G401 (cell line): ENCODE measurements at regions not wholly inside any gene's neighbourhood (a gene's known extent, or its start where the extent isn't known, plus 50 kb on each side); places are given as distances from the start of the nearest gene placed in this dataset.
"Not testable (repeated sequence)": the region's sequence is repeated elsewhere in the genome, so short reads cannot be mapped to it uniquely, and the experiment has no call there.

ENCODE experiments used
- DNase-seq: peaks from one replicate; pipeline ENCODE4 v3.0.0-alpha.2; 2015; ENCODE audit warnings: low spot score
- in situ Hi-C: cut with HindIII; loops from 2 replicates; pipeline ENCODE4 v1.10.0; 2016; ENCODE audit warnings: low sequenced_read_pairs, mixed read lengths

DNA sequence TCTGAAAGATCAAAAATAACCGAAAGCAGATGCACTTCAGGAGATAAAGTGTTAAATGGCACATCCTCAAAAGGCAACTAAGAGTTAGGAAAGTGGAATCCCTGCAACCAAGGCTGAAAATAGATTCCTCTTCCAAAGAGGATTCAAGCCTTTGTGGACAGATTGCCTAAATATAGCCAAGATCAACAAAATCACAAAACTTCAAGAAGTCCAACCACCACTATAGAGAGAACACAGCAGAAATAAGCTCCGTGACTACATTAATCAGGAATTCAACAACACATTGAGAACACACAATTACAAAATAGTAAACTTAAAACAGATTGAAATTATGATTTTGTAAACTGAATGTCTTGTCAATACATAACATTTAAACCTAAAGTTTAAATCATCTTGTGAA, 165.7 kb downstream of the LNPK start:
- no peak for DNase-seq
- in situ Hi-C loops: no loop called here

DNA sequence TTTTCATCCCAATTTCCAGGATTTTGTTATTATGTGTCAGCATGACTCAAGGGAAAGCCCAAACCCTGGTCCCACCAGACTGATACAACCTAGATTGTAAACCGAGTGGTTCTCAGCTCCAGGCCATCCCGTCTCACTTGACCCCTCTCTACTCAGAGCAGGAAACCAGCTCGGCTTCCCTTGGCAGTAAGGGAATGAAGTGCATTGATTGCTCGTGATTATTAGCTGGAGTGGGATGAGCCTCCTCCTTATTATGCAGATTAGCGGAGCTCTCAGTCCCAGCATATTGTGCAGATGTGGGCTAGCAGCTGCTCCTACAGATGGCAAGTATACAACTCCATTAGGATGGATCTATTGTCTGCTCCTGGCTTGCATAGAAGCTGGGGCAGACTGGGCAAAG, 167.6 kb downstream of the LNPK start:
- no peak for DNase-seq
- in situ Hi-C loops: no loop called here

DNA sequence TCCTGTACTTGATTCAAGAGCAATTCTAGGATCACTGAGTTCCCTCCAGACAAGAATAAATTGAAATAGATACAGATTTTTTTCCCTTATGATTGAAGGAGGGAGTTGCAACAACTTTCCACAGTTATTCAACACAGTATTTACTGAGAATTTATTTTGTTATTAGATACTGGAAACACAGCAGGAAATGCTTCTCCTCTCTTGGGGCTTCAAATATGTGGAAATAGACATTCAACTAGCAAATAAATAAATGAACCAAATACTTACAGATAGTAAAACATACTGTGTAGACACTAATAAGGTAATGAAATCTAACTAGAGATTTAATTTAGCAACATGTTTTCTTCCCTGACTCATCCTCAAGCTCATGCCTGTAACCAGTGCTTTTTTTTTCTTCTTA, 169.2 kb downstream of the LNPK start:
- no peak for DNase-seq
- in situ Hi-C loops: no loop called here

DNA sequence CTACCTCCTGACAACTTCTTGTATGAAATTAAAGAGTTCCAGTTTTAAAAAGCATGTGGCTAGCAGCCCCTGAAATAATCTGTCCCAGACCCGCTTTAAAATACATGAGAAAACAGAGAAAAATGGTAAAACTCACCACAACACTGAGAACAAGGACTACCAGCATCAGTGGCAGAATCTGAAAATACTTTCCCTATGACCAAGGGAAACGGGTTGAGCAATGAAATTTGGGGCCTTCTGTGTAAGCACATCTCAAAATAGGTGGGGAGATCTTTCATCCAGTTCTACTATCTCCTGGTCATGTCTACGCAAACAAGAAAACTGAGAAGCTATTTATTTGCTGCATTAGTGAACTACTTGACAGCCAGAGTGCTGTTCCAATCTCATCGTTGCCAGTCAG, 172.3 kb downstream of the LNPK start:
- in situ Hi-C loops: no loop called here
- no peak for DNase-seq

- in situ Hi-C loops: no loop called here
- no peak for DNase-seq
Observed at GRCh38 chr2:175827856-175828255, 174.2 kb downstream of the LNPK start.

DNA sequence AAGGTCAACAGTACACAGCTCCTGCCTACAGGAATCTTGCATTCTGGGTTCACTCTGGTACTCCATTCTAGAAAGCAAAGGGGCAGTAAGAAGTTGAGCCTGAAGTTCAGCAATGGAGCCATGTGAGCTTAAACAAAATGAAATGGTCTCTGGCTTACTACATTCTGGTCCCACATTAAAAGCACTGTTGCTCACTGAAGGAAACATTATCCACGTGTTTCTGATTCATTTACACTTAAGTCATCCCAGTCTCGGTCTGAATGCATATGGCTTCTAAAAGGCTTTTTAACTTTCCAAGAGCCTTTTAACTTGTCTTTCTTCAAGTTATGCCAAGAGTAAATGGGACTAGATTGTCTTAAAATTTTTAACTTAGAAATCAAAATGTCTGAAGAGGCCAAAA, 177.8 kb downstream of the LNPK start:
- DNase-seq: no peak
- in situ Hi-C loops: no loop called here

DNA sequence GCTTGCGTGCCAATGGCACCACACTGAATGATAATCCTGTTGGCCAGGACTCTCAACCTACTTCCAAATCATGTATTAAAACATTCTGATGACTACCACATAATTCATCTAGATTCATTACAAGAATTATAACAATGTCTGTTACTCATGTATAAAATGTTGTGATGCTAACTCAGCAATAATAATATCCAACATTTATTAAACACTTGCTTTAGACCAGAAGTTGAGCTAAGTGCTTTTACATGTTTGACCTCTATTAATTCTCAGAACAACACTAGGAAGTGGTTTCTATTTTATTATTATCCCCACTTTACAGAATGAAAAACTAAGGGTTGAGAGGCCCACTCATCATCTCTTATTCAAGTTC, 178.4 kb downstream of the LNPK start:
- in situ Hi-C loops: no loop called here
- DNase-seq: no peak

DNA sequence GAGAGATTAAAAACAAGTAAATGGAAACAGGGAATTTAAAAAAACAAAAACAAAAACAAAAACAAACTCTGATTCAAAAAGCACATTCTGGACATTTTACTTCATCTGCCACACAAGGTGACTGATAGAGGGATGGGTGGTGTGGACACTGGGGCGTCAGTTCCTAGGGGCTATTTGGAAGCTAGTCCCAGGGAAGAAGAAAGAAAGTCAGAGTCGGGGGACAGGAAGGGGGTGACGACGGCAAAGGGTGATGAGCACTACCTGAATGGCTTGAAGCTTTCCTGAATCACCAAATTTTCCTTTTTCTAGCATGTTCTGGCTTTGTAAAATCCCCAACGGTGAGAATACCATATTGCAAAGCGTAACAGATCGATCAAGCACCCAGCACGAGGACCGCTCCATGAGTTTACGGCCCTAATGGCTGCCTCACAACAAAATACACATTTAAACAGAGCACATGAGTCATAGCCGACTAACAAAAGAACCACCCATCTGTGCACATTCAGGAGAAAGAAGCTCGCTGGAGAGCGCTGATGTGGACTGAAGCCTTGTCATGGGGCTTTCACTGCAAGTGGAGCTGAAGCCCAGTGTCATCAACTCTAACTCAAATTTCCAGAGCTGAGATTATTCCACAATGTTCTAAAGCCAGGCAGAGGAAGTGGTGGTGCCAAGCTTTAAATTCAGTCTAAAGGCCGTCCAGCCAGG, 178.9 kb downstream of the LNPK start:
- in situ Hi-C loops: no loop called here
- no peak for DNase-seq

- in situ Hi-C loops: no loop called here
- DNase-seq: no peak
Observed at GRCh38 chr2:175817221-175817620, 184.8 kb downstream of the LNPK start.

- DNase-seq: no peak
- in situ Hi-C loops: no loop called here
Observed at GRCh38 chr2:175815537-175815936, 186.5 kb downstream of the LNPK start.

- no peak for DNase-seq
- in situ Hi-C loops: no loop called here
Observed at GRCh38 chr2:175811971-175812370, 190.1 kb downstream of the LNPK start.

DNA sequence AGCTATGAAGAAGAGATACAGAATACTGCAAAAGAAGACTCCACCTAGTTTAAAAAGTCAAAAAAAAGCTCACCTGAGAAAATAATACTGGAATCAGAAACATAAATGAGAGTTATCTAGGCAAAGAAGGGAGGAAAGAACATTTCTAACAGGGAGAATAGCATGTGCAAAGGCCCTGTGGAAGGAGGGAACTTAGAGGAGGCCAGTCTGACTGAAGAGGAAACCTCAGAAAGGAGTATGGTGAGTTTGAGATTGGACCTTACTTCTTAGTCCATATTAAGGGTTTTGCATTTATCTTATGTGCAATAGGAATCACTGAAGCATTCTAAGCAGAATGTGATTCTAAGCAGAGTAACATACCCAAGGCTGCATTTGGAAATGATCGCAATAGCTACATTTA, 193.2 kb downstream of the LNPK start:
- in situ Hi-C loops: no loop called here
- DNase-seq: no peak

DNA sequence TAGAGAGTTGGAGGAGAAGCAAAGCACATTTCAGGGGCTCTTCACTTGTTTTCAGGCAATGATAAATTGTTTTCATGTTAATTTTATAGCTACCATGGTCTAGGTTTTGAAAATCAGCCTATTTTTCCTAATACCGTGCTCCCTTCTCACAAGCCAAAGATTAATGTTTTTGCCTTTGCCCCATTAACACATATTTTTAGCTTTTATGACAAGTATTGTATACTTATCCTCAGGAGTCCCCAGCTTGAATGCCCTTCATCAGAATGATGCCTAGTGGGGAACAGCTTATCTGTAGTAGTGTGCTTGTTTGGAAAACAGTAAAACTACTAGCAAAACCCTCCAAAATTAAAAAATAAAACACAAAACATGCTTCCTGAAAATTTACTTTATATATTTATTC, 194.0 kb downstream of the LNPK start:
- in situ Hi-C loops: no loop called here
- no peak for DNase-seq

DNA sequence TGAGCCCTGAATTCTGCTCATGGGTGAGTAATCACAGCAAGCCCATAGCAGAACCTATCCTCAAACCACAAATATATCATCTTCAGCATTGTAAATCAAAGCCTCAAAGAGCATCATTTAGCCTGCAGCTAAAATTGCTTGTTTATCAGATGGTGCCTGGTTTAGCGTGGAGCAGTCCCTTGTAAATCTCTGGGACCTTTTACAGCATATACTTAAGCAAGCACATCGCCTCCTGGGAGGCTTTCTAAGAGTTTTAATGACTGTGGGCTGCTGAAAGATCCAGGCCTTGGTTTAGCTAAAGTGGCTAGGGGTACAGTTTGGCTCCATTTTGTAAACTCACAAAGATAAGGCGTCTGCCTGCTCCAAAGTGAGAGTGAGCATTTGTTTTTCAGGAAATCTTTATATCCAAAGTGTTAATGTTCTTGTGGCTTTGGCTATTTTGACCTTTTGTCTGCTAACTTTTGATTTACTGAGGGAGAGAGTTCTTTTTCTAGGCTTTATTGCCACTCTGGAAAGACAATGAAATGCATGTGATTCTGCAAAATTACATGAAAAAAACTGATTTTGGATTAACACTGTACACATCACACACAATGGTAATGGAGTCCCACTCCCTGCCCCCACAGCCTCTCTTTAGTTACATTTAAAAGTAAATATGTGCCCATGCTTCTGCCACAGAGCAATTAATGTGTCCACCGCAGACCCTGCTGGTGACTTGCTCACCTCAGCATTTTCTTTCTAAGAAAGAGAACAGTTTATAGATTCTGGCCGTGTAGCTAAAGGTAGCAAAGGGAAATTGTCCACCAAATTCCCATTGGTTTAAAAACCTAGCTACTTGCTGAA, 194.8 kb downstream of the LNPK start:
- DNase-seq: no peak
- in situ Hi-C loops: no loop called here

DNA sequence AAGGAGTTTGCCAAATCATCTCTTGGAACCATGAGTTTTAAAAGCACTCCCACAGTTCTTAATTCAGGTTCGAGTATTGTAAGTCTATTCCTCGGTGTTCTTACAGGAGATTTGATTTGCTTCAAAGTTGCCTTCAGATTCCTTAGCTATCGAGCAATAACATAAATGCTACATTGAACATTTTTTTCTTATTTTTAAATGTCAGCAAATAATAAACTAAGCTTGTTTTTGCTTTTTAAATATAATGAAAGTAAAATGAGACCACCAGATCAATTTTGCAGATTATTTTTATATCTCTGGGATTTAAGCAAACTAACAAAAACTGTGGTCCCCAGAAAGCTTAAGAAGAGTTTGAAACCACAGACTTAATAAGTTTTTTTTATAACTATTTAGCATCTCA, 195.5 kb downstream of the LNPK start:
- DNase-seq: no peak
- in situ Hi-C loops: no loop called here

- in situ Hi-C loops: no loop called here
- DNase-seq: no peak
Observed at GRCh38 chr2:175806125-175806490, 196.0 kb downstream of the LNPK start.

GRCh38 chr2:175805442-175806124, 196.5 kb downstream of the LNPK start:
- in situ Hi-C loops: no loop called here
- DNase-seq: no peak

DNA sequence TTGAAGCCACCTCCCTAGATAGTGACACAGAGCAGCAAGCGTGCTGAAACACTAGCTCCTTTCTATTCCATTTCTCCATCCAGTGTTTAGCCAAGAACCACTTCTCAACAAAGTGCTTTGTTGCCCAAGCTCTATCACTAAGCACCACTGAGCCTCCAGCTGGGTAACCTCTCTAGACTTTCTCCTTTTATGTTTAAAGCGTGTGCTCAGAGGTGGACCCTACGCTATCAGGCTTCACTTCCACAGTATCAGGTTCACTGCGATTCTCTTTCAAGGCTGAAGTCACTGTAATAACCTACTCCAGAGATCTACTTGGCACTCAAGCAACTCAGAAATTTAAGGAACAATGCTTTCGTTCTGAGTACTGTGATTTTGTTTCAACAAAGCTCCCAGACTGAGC, 197.9 kb downstream of the LNPK start:
- in situ Hi-C loops: no loop called here
- no peak for DNase-seq

DNA sequence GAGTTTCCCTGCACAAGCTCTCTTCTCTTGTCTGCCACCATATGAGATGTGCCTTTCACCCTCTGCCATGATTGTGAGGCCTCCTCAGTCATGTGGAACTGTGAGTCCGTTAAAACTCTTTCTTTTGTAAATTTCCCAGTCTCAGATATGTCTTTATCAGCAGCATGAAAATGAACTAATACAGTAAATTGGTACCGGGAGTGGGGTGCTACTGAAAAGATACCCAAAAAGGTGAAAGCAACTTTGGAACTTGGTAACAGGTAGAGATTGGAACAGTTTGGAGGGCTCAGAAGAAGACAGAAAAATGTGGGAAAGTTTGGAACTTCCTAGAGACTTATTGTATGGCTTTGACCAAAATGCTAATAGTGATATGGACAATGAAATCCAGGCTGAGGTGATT, 205.6 kb downstream of the LNPK start:
- DNase-seq, in situ Hi-C loops: not testable (repeated sequence)

GRCh38 chr2:175793648-175794047, 208.4 kb downstream of the LNPK start:
- in situ Hi-C loops: no loop called here
- DNase-seq: no peak
